SK-N-SH treated with all-trans-retinoic acid at 6 μM for 48 hours (cell line): ENCODE measurements at regions not wholly inside any gene's neighbourhood (a gene's known extent, or its start where the extent isn't known, plus 50 kb on each side); places are given as distances from the start of the nearest gene placed in this dataset.

Experiments
- ARNTL ChIP-seq: fragments of 450-650 bp; formaldehyde crosslinking; IDR thresholded peaks from 2 replicates; pipeline ENCODE4 v1.5.0; 2020; ENCODE audit warnings: low read depth, mild to moderate bottlenecking, moderate library complexity, borderline replicate concordance
- CSDC2 ChIP-seq: fragments of 250-450 bp; sonication (Bioruptor Pico); IDR thresholded peaks from 2 replicates; pipeline ENCODE4 v1.5.0; 2020; ENCODE audit warnings: mild to moderate bottlenecking, moderate library complexity
- ESRRG ChIP-seq: fragments of 250-450 bp; sonication (Bioruptor Pico); IDR thresholded peaks from 2 replicates; pipeline ENCODE4 v1.6.1; 2021; ENCODE audit warnings: mild to moderate bottlenecking
- OSR1 ChIP-seq: fragments of 250-450 bp; sonication (Bioruptor Pico); IDR thresholded peaks from 2 replicates; pipeline ENCODE4 v1.8.0; 2022; ENCODE audit warnings: moderate library complexity, mild to moderate bottlenecking, inconsistent platforms
- PATZ1 ChIP-seq: fragments of 250-450 bp; sonication (Bioruptor Pico); IDR thresholded peaks from 2 replicates; pipeline ENCODE4 v1.8.0; 2020; ENCODE audit warnings: mild to moderate bottlenecking, moderate library complexity, borderline replicate concordance
- PPARA ChIP-seq: fragments of 250-450 bp; sonication (Bioruptor Pico); IDR thresholded peaks from 2 replicates; pipeline ENCODE4 v1.5.0; 2020; ENCODE audit warnings: mild to moderate bottlenecking, borderline replicate concordance
- RARB ChIP-seq: fragments of 250-450 bp; sonication (Bioruptor Pico); IDR thresholded peaks from 2 replicates; pipeline ENCODE4 v1.8.0; 2021; ENCODE audit warnings: mild to moderate bottlenecking, moderate library complexity
- TCF4 ChIP-seq: fragments of 250-450 bp; sonication (Bioruptor Pico); IDR thresholded peaks from 2 replicates; pipeline ENCODE4 v1.8.0; 2021; ENCODE audit warnings: mild to moderate bottlenecking, moderate library complexity, borderline replicate concordance
- TSHZ2 ChIP-seq: fragments of 250-450 bp; sonication (Bioruptor Pico); IDR thresholded peaks from 2 replicates; pipeline ENCODE4 v1.5.0; 2020; ENCODE audit warnings: mild to moderate bottlenecking, moderate library complexity
- ZC3H10 ChIP-seq: fragments of 250-450 bp; sonication (Bioruptor Pico); IDR thresholded peaks from 2 replicates; pipeline ENCODE4 v1.5.1; 2021; ENCODE audit warnings: mild to moderate bottlenecking, moderate library complexity
- ZFP3 ChIP-seq: fragments of 250-450 bp; sonication (Bioruptor Pico); IDR thresholded peaks from 2 replicates; pipeline ENCODE4 v1.5.0; 2020; ENCODE audit warnings: mild to moderate bottlenecking, moderate library complexity
- ZFP30 ChIP-seq: fragments of 450-650 bp; formaldehyde crosslinking; IDR thresholded peaks from 2 replicates; pipeline ENCODE4 v1.5.0; 2022; ENCODE audit warnings: mild to moderate bottlenecking, moderate library complexity

- TF ChIP-seq TSHZ2 (no peak), ZFP30 (CRISPR knock-in tag) (no peak), RARB (CRISPR knock-in tag) (no peak), PATZ1 (no peak), ARNTL (CRISPR knock-in tag) (no peak), ZFP3 (no peak), ZC3H10 (CRISPR knock-in tag) (no peak), TCF4 (CRISPR knock-in tag) (no peak), CSDC2 (CRISPR knock-in tag) (no peak), PPARA (CRISPR knock-in tag) (no peak), ESRRG (CRISPR knock-in tag) (no peak), OSR1 (CRISPR knock-in tag) (no peak)
These were observed 716.9 kb downstream of the ZBBX start for GRCh38 chr3:166663194-166663593.
